HG02763 (cell line): ENCODE measurements at regions not wholly inside any gene's neighbourhood (a gene's known extent, or its start where the extent isn't known, plus 50 kb on each side); places are given as distances from the start of the nearest gene placed in this dataset.

ENCODE experiments used
- ATAC-seq: cut with Tn5 transposase; IDR thresholded peaks from one replicate; pipeline ENCODE4 v1.9.1; 2021; ENCODE audit warnings: mild to moderate bottlenecking, moderate library complexity; ENCODE audit not compliant: unreplicated experiment

DNA sequence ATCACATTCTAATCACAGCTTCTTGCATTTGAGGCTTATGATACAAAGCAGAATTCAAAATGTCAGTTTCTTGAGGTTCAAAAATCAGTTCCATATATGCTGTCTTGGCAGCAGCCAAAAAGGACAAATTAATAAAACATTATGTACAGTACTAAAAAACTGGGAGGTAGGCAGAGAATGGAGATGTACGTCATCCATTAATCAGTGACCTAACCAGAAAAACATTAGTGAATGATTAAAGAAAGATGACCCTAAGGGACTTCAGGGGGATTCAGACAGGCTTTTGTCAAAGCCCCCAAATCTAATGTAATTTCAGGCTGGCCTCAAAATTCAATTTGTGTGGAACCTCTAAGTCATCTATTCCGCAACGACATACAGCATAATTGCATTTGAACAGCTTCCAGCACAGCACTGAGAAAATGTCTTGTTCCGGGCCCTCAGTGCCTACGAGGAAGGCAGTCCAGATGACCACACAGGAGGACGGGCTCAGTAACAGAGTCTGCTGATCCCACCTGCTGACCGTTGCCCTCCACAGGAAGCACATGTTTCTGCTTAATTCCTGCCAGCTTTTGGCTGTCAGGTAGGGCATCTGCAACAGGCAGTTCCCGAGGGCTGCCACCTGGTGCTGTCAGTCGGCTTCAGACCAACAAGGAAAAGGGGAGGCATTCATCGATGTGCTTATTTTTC lies 83.8 kb upstream of the HHIP start:
- ATAC-seq: no peak

DNA sequence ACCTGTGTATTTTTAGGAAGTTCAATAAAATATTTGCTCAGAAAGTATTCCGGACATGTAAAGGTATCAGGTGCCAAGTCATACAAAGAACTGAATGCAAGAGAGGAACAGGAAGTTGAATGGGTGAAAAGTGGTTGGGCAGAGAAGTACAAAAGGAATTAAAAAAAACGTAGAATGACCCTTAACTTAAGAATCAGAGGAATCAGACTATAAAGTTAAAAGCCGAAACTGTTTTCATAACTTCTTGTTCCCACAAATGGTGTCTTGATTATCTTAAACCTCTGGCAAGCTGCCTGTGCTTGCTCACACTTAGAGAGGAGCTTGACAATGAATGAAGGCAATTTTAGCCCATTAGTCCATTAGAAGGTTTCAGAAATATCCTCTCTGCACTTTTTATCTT lies 81.6 kb upstream of the HHIP start:
- ATAC-seq: no peak

DNA sequence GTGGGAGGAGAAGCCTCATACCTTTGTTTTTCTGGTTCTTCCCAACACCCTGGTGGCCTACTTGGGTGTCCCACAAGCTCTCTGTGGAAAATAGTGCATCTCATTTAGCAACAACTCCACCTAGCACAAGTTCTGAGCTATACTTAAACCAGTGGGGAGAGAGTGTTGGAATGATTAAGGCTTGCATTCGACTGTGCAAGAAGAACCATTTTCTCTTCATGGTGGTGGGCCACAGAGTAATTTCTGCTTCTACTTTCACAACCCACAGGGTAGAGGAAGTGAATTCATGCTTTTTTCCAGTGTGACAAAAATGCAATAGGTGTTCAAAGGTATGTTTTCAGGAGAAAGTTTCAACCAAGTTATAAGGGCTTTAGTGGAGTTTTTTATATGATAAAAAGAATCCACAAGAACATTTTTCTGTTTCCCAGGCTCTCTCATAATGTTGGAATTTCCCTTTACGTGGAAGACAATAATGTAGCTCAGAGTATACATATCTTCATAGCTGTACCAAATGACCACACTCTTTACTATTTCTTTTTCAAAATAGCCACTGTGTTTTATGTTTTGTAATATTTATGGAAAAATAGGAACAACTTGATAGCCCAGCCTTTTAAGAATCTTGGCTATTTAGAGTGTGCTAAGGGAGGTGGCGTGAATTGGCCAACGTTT lies 80.3 kb upstream of the HHIP start:
- no peak for ATAC-seq

DNA sequence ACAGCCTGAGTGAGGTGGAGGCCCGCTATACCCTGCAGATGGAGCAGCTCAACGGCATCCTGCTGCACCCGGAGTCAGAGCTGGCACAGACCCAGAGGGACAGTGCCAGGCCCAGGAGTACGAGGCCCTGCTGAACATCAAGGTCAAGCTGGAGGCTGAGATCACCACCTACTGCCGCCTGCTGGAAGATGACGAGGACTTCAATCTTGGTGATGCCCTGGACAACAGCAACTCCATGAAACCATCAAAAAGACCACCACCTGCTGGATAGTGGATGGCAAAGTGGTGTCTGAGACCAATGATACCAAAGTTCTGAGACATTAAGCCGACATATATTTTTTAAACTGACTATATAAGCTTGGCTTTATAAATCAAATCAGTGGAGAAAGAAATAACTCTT lies 73.3 kb upstream of the HHIP start:
- no peak for ATAC-seq

DNA sequence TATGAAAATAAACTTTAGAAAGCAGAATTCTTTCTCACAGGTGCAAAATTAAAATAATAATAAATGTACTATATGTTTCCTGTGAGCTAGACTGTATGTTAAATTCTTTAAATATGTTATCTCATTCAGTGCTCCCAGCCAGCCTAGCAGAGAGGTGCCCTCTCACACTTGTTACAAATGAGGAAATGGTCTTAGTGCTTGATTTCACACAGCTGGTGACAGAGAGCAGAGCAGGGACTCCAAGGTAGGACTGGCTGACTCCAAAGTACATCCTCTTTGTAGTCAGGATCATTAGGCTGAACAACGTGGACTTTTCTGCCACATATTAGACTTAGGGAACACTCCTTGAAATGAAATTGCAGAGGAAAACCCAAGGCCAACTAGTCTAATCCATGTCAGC lies 72.0 kb upstream of the HHIP start:
- no peak for ATAC-seq

DNA sequence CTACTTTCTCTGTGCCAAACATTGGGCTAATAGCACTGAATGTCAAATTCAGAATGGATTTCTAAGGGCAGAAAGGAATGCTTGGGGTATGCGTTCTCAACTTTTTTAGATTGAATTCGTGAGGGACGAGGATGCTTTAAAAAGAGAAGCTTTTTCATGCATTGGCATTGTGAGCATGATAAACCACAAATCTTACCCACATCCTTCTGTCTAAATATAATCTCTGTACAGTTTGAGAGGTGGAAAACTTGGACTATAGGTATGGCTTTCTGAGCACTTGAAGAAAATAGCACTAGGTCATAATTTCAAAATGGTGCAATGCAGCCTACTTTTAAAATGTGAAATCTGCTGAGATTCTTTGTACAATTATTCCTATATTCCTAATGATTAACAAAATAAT lies 71.4 kb upstream of the HHIP start:
- ATAC-seq: no peak

GRCh38 chr4:144575181-144575580 lies 70.8 kb upstream of the HHIP start:
- no peak for ATAC-seq

- no peak for ATAC-seq
These were observed 67.3 kb upstream of the HHIP start for GRCh38 chr4:144578681-144579080.

- ATAC-seq: no peak
These were observed 66.4 kb upstream of the HHIP start for GRCh38 chr4:144579411-144580030.

DNA sequence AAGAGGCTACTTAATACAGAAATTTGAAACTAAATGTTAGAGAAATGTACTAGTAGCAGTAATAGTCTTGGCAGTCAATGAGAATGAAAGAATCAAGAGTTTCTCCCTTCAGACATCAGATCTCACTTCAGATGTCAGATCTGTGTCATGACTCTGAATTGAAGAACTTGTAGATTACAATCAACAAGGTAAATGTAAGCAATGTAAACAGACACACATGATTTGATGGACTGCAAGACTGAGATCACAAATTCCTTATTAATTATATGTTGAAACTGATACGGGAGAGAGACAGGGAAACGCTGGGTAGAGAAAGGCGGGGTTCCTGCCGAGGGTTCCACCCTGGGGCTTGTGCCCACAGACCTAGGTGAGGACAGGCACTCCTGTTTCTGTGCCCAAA lies 65.5 kb upstream of the HHIP start:
- no peak for ATAC-seq

GRCh38 chr4:144582105-144582850 lies 63.7 kb upstream of the HHIP start:
- ATAC-seq: no peak

- ATAC-seq: no peak
These were observed 63.0 kb upstream of the HHIP start for GRCh38 chr4:144582975-144583374.

DNA sequence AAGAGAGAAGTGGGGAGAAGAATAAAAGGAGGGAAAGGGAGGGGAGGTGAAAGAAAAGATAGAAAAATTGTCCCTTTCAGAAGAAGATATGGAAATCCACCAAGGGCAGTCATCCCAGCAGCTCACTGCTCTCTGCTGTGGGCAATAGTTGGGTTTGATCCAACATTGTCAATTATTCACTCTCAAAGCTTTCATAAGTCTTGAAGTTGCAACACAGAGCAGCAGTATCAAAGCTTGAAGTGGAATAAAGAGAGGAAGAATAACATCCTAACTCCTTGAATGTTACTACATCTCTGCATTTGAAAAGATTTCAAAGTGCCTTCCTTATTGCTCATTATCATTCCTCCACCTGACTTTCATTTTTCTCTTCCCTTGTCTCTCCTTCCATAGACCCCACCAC lies 62.3 kb upstream of the HHIP start:
- ATAC-seq: no peak

- ATAC-seq: no peak
These were observed 61.5 kb upstream of the HHIP start for GRCh38 chr4:144584428-144584827.

- no peak for ATAC-seq
These were observed 56.4 kb upstream of the HHIP start for GRCh38 chr4:144589512-144589911.

GRCh38 chr4:144590020-144590419 lies 55.9 kb upstream of the HHIP start:
- no peak for ATAC-seq

GRCh38 chr4:144591401-144591800 lies 54.6 kb upstream of the HHIP start:
- ATAC-seq: no peak

GRCh38 chr4:144592264-144592663 lies 53.7 kb upstream of the HHIP start:
- ATAC-seq: no peak

DNA sequence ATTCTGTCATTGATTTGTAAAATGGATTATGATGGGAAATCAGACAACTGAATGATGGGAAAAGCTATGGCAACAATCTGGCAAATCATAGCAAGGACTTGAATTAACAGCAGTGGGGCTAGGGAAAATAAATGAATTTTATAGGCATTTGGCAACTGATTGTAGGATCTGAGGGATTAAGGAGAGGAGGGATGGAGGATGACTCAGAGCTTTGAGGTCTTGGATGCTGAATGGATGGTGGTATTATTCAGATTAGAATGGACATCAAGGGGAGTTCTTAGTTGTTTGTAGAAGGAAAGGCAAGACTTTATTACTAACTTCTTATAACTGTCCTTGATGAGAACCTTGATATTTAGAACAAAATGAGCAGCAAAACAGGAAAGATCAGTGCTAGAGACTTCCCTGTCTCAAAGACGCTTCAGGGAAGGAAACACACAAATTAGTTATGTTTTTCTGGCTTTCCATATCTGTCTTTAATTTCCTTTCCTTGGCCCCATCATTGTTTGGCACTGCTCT lies 51.4 kb upstream of the HHIP start:
- no peak for ATAC-seq

- no peak for ATAC-seq
These were observed 50.3 kb upstream of the HHIP start for GRCh38 chr4:144595681-144596080.
